GM18867 (cell line): ENCODE measurements at regions not wholly inside any gene's neighbourhood (a gene's known extent, or its start where the extent isn't known, plus 50 kb on each side); places are given as distances from the start of the nearest gene placed in this dataset.

Source experiments
- ATAC-seq: cut with Tn5 transposase; IDR thresholded peaks from one replicate; pipeline ENCODE4 v1.9.1; 2021; ENCODE audit warnings: mild to moderate bottlenecking, moderate library complexity; ENCODE audit not compliant: unreplicated experiment

- no peak for ATAC-seq
Measured at GRCh38 chr13:72258340-72258981, 391.5 kb upstream of the DACH1 start.

DNA sequence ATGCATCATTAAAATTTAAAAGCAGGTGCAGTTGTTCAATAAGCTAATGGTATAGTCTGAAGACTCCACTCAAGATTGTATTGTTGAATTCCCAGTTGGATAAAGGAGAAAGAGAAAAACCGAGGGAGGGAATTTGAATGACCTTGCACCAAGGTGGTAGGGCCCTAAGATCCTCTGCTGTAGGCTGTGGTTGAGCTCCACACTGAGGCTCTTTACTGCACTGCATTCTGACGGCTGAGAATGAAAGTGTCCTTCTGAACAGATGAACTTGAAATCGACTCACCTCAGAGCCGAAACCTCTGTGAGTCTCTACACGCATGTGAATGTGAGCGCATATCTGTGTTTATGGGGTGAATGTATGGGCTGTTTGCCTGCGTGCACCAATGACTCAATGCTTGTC is 388.9 kb upstream of the DACH1 start:
- ATAC-seq: peak; percentile 81

- no peak for ATAC-seq
Measured at GRCh38 chr13:72253754-72254153, 386.8 kb upstream of the DACH1 start.

DNA sequence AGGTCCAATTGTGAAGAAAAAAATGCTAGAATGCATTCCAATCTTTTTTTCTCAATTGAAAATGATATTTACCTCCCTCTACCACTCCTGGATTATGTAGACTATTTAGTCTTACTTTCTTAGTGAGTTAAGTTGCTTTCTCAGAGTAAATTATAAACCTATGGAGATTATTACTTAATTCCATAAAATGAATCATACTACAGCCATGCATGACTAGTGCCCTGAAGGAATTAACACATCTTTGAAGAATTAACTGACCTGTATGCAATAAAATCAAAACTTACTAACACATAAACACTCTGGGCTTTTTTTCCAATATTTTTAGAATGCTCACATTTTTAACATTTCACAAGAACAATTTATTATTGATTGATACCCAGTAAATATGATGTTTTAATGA is 379.4 kb upstream of the DACH1 start:
- ATAC-seq: no peak

DNA sequence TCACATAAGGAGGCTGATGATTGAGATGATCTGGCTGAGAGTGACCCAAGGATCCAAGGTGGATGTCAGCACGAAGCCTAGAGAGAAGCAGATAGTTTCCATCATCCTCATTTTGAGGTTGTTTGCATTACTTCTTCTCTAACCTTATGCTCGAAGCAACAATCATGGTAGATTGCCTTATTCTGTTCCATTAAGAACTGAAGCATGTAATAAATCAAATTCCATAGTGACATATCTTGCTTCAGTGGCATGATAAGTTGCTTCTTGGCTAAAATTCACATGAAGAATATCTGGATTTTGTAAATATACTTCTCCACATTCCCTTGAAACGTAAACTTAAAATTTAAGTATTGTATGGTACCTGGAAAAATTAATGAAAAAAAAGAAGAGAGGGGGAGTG is 377.8 kb upstream of the DACH1 start:
- no peak for ATAC-seq

GRCh38 chr13:72230131-72230530 is 363.1 kb upstream of the DACH1 start:
- no peak for ATAC-seq

GRCh38 chr13:72229067-72229466 is 362.1 kb upstream of the DACH1 start:
- no peak for ATAC-seq

- peak; percentile 59 for ATAC-seq
Measured at GRCh38 chr13:72221276-72221962, 354.4 kb upstream of the DACH1 start.

GRCh38 chr13:72218966-72219365 is 352.0 kb upstream of the DACH1 start:
- peak; percentile 76 for ATAC-seq

DNA sequence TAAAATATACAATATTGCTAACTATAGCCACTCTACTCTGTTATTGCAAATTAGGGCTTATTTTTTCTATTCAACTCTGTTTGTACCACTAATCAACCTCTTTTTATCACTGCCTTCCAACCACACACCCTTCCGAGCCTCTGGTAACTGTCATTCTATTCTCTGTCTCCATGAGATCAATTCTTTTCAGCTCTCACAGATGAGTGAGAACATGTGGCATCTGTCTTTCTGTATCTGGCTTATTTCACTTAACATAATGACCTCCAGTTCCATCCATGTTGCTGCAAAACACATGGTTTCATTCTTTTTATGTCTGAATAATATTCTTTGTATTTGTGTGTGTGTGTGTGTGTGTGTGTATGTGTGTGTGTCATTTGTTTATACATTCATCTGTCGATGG is 350.1 kb upstream of the DACH1 start:
- ATAC-seq: no peak

DNA sequence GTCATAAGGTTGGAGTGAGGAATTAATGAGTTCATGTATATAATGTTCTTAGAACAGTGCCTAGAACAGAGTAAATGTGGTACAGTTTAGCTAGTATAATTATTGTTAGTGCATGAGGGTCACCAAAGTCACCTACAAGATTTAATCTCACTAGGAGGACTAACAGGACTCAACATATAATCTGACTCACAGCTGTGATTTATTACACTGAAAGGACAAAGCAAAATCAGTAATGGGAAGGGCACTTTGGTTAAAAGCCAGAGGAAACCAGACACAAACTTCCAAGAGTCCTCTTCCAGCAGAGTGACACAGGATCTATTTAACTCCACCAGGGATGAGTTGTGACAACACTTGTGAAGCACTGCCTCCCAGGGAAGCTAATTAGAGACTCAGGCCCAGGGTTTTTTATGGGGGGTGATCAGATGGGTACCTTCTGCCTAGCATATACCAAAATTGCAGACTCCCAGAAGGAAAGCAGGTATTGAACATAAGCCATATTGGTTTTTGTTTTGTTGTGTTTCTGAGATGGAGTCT is 341.2 kb upstream of the DACH1 start:
- ATAC-seq: no peak

- ATAC-seq: no peak
Measured at GRCh38 chr13:72205773-72206172, 338.8 kb upstream of the DACH1 start.

DNA sequence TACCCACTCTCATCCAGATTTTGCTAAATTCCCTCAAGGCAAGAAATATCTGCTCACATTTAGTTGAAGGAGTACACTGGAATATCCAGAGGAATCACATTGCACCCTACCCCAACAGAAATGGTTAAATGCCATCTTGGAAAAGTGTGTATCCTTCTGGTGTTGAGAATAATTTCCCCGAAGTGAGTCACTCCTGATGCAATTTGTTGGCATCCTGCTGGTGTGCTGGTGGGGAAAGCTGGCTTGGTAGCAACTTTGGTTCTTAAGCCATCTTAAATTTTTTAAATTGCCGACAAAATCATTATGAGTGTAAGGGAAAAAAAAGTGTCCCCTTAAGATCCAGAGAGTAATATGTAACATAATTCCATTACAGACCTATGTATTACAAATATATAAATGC is 337.3 kb upstream of the DACH1 start:
- no peak for ATAC-seq

- ATAC-seq: no peak
Measured at GRCh38 chr13:72201726-72202125, 334.7 kb upstream of the DACH1 start.

DNA sequence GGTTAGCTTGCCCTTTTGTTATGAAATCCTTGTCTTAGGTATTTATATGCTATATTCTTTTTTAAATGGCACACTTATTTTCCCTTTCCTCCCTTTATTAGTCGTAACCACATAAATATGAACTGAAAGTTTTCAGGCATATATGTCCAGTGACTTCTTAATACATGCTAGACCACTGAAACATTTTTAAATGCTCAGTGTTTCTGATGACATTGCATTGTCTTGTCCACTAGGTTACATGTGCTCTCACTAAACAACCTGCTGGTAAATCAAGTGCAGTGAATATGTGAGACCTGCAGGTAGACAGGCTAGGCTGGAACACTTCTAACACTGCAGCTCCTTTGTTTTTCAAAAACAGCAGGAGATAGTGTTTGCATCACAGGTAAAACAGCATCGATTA is 332.6 kb upstream of the DACH1 start:
- no peak for ATAC-seq

- no peak for ATAC-seq
Measured at GRCh38 chr13:72198967-72199560, 332.1 kb upstream of the DACH1 start.

- ATAC-seq: no peak
Measured at GRCh38 chr13:72198042-72198441, 331.0 kb upstream of the DACH1 start.

DNA sequence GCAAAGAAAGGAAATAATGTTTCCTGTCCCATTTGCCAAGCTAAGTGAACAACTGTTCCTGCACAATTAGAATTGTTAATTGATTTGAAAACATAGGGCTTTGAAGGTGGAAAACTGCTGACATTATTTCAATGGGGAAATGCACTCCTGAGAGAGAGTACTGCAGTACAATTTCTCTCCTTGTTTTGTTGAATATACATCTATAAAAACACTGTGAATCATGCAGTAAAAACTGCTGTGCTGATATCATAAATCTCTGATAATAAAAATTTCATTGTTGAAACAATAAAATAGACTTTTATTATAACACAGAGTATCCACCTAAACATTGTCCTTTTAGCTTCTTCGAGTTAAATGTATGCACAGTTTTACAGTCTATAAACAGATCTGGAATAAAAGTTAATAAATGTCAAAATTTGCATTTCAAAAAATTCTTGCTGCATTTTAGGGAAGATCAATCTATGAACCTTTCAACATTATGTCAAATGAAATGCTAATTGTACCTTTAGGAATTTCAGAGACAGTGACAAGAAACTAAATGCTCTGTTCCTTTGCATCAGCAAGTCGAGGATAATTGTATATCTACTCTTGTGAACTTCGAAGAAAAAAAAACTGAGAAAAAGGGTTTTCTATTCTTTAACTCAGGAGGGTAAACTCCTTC is 328.2 kb upstream of the DACH1 start:
- no peak for ATAC-seq

GRCh38 chr13:72194523-72194922 is 327.5 kb upstream of the DACH1 start:
- ATAC-seq: no peak

DNA sequence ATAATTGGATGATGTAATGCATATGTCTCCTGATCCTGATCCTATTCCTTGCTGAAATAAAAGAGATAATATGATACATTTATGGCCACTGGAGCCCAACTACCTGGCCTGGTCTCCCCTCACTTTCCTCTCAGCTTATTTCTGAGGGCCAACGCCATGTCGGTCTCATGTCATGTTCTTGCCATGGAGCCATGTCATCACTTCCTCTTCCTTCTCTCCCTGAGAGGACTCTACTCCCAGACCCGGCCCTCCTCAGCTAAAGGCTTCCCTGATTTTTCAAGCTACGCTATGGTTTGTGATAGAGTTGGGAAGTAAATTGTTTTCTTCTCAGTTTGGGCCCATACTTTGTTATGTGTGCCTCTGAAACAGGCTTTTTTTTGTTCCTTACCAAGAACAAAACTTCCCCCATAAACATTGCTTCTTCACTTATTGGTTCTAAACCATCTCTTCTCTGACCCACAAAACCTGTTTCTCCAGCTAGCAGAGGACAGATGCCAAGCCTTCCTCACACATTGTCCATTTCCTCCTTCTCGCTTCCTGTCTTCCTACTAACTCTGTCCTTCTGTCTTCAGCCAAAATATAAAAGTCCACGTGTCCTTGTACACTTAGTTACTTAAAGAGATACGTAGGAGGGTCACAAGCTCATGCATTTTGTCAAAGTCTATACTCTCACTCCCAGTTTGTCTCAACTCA is 319.9 kb upstream of the DACH1 start:
- ATAC-seq: no peak

DNA sequence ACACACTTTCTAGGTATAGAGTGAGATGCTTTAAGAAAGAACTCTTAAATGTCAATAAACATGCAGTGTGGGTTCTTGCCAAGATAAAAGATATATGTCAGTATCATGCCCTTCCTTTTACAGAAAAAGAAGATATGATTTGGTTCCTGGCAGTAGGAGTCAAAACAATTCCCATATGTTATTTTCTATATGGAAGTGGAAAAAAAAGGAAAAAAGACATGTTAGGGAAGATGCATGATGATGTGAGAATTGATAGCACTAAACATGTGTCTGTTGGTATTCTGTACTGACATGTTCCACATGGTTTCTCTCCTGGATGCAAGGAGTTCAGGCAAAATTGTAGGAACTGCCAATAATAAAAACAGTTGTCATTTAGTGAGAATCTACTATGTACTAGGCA is 318.8 kb upstream of the DACH1 start:
- no peak for ATAC-seq
